ENCODE measurements at regions not wholly inside any gene's neighbourhood (a gene's known extent, or its start where the extent isn't known, plus 50 kb on each side); places are given as distances from the start of the nearest gene placed in this dataset.

DNA sequence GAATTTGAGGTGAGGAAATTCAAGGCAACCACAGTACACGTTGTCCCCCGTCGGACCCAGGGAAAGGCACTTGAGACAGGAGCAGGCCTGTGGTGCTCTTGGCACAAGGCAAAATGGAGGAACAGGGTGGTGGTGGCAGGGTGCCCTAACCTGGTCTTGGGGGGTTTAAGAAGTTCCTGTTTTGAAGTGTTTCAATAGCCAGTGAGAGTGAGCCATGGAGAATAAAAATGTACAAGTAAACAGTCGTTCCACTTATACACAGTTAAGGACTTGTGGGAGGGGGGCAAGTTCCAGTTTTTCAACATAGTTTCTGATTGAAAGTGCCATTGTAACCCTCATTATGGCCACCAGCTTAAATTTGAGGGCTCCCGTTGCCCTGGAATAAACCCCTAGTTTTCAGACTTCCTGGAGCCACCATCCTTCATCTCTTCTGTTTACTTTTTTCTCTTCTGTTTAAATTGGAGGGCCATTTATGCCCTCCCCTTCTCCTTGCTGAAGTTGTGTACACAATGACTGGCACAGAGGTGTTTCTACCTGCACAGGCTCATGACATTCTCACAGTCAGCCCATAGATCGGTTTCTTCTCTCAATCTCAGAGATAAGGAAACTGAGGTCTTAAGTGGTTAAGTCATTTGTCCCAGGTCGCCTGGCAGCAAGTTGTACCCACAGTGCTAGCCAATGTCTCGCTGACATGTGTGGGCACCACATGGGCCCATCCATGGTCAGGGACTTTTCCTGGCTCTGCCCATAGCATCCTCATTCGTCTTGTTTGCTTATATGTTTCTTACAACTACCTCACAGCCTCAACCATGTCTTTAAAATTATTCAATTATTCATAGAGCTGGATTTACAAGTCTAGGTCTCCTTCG is 66.0 kb upstream of the ST3GAL5 start:
- Histone ChIP-seq H3K36me3 (ENCODE audit: control insufficient read depth, insufficient read depth, low read length) (no peaks in the 10 kb centered on the region), H3K9me3 (ENCODE audit: control insufficient read depth, insufficient read depth, low read depth, low read length) (no peaks in the 10 kb centered on the region), H3K4me3 (ENCODE audit: low read depth, low read length) (no peak overlapping the region), H3K27ac (ENCODE audit: low read depth, low read length) (no peak overlapping the region), H3K4me1 (ENCODE audit: control insufficient read depth, insufficient read depth, low read length) (peaks cover 17% of the 10 kb centered on the region; the same call in 1 of the 2 replicates), H3K27me3 (ENCODE audit: control insufficient read depth, insufficient read depth, low read length) (no peaks in the 10 kb centered on the region), H3K9ac (ENCODE audit: low read length) (no peak overlapping the region)

DNA sequence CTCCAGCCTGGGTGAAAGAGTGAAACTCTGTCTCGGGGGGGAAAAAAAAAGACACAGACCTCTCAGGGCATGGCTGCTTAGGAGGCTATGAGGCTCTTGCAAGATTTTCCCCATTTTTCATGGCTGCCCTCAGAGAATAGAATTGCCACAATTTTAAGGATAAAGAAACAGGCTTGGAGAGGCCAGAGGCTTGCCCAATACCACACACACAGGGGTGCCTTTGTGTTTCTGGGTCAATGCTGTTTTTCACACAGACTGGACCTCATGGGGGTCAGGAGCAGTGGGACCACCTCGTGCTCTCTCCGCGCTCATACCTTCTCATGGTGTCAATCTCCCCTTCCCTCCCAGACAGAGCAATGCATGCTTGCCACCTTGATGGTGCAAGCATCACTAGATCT is 65.4 kb upstream of the ST3GAL5 start:
- no peak overlapping the region for H3K27ac ChIP-seq (ENCODE audit: low read depth, low read length)
- no peaks in the 10 kb centered on the region for H3K27me3 ChIP-seq (ENCODE audit: control insufficient read depth, insufficient read depth, low read length)
- no peak overlapping the region for H3K9ac ChIP-seq (ENCODE audit: low read length)
- H3K4me1 ChIP-seq (ENCODE audit: control insufficient read depth, insufficient read depth, low read length): peaks cover 17% of the 10 kb centered on the region; the same call in 1 of the 2 replicates
- no peak overlapping the region for H3K4me3 ChIP-seq (ENCODE audit: low read depth, low read length)
- no peaks in the 10 kb centered on the region for H3K36me3 ChIP-seq (ENCODE audit: control insufficient read depth, insufficient read depth, low read length)
- H3K9me3 ChIP-seq (ENCODE audit: control insufficient read depth, insufficient read depth, low read depth, low read length): no peaks in the 10 kb centered on the region

DNA sequence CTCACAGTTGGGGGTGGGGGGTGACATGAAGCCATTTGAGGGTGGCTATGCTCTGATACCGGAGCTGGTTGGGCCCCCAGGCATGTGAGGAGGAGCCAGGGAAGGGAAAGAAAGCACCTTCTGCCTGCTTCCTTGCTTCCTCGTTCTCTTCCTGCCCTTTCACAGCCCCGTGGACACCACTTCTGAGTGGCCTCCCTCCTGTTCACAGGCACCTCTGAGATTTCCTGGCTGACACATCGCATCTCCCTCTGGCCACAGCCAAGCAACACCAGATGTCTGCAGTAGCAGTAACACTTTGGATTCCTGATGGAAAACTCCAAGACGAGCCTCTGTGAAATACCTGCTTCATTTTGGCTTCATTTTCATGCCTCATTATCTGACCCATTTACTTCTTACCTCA is 64.7 kb upstream of the ST3GAL5 start:
- peaks cover 17% of the 10 kb centered on the region; the same call in 1 of the 2 replicates for H3K4me1 ChIP-seq (ENCODE audit: control insufficient read depth, insufficient read depth, low read length)
- no peak overlapping the region for H3K4me3 ChIP-seq (ENCODE audit: low read depth, low read length)
- no peak overlapping the region for H3K27ac ChIP-seq (ENCODE audit: low read depth, low read length)
- H3K36me3 ChIP-seq (ENCODE audit: control insufficient read depth, insufficient read depth, low read length): no peaks in the 10 kb centered on the region
- H3K27me3 ChIP-seq (ENCODE audit: control insufficient read depth, insufficient read depth, low read length): no peaks in the 10 kb centered on the region
- H3K9me3 ChIP-seq (ENCODE audit: control insufficient read depth, insufficient read depth, low read depth, low read length): no peaks in the 10 kb centered on the region
- H3K9ac ChIP-seq (ENCODE audit: low read length): no peak overlapping the region

DNA sequence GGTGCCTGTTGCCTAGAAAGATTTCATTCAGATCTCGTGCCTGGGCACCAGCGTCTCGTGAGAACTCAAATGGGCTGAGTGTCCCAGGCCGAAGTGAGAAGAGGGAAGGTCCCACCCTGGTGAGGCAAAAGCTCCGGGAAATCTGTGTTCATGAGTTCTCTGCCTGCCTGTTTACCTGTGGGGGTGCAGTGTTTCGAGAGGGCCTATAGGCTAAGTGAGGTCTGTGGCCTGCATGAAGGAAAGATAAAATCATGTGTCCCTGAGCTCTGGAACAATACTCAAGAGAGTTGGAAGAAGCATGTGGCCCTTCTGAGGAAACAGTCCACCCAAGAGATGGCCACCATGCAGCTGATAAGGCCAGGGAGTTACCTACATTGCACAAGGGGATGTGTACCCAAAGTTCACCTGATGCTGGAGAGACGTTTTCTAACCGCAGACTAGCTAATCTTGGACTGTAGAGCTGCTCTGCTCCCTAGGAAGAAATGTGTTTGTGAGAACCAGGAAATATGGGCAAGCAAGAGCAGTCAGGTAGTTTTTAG is 63.5 kb upstream of the ST3GAL5 start:
- Histone ChIP-seq H3K4me1 (ENCODE audit: control insufficient read depth, insufficient read depth, low read length) (peaks cover 16% of the 10 kb centered on the region; the same call in 1 of the 2 replicates), H3K9ac (ENCODE audit: low read length) (no peak overlapping the region), H3K4me3 (ENCODE audit: low read depth, low read length) (no peak overlapping the region), H3K27ac (ENCODE audit: low read depth, low read length) (no peak overlapping the region), H3K27me3 (ENCODE audit: control insufficient read depth, insufficient read depth, low read length) (no peaks in the 10 kb centered on the region), H3K36me3 (ENCODE audit: control insufficient read depth, insufficient read depth, low read length) (no peaks in the 10 kb centered on the region), H3K9me3 (ENCODE audit: control insufficient read depth, insufficient read depth, low read depth, low read length) (peaks cover 8% of the 10 kb centered on the region; the same call in 1 of the 2 replicates)

DNA sequence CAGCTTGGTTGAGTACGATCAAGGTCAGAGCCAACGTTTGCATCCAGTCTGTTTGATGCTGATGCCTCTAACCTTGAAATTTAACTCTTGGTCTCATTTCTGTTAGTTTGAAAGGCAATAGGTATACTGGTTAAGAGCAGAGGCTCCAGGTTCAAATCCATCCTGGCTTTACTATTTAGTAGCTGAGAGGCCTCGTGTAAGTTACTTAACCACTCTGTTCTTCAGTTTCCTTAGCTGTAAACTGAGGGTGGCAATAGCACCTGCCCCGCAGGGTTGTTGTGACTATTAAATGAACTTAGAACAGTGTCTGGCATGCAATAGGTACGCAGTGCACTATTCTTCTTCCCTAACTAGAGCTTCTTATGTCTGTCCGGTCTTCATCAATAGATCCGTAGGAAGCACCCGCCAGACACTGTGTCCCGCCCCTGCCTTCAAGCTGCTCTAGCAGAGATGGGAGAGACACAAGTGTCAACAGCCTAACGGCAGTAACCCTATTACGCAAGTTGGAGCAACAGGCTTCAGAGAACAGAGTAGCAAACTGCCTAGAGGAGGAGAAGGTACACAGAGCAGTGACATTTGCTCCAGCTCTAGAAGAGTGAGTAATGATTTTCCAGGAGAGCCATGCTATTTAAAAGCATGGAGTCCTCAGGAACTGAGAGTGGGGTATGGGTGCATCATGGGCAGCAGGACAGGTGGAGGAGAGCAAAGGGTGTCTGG is 62.7 kb upstream of the ST3GAL5 start:
- Histone ChIP-seq H3K27ac (ENCODE audit: low read depth, low read length) (no peak overlapping the region), H3K9ac (ENCODE audit: low read length) (no peak overlapping the region), H3K4me1 (ENCODE audit: control insufficient read depth, insufficient read depth, low read length) (peaks cover 9% of the 10 kb centered on the region; the same call in 1 of the 2 replicates), H3K27me3 (ENCODE audit: control insufficient read depth, insufficient read depth, low read length) (no peaks in the 10 kb centered on the region), H3K4me3 (ENCODE audit: low read depth, low read length) (no peak overlapping the region), H3K36me3 (ENCODE audit: control insufficient read depth, insufficient read depth, low read length) (no peaks in the 10 kb centered on the region), H3K9me3 (ENCODE audit: control insufficient read depth, insufficient read depth, low read depth, low read length) (peaks cover 10% of the 10 kb centered on the region; the same call in 1 of the 2 replicates)

DNA sequence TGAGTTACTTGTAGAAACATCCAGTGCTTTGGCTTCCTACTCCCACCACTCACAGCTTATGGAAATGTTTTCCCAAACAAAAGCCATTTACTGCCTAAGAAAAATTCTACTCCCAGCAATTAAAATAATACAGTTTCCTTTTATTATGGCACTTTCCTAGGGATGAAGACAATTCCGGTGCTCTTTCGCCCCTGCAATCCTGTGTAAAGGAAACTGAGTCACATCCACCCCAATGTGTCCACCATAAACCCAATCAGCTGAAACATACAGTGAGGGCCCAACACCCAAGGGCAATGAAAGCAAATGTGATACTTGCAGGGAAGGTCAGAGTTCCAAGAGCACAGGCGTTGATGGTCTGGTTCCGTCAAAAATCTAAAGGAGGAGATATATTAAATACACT is 62.0 kb upstream of the ST3GAL5 start:
- Histone ChIP-seq H3K4me1 (ENCODE audit: control insufficient read depth, insufficient read depth, low read length) (peaks cover 6% of the 10 kb centered on the region; the same call in 1 of the 2 replicates), H3K9ac (ENCODE audit: low read length) (no peak overlapping the region), H3K4me3 (ENCODE audit: low read depth, low read length) (no peak overlapping the region), H3K36me3 (ENCODE audit: control insufficient read depth, insufficient read depth, low read length) (no peaks in the 10 kb centered on the region), H3K27me3 (ENCODE audit: control insufficient read depth, insufficient read depth, low read length) (no peaks in the 10 kb centered on the region), H3K9me3 (ENCODE audit: control insufficient read depth, insufficient read depth, low read depth, low read length) (peaks cover 15% of the 10 kb centered on the region), H3K27ac (ENCODE audit: low read depth, low read length) (no peak overlapping the region)

DNA sequence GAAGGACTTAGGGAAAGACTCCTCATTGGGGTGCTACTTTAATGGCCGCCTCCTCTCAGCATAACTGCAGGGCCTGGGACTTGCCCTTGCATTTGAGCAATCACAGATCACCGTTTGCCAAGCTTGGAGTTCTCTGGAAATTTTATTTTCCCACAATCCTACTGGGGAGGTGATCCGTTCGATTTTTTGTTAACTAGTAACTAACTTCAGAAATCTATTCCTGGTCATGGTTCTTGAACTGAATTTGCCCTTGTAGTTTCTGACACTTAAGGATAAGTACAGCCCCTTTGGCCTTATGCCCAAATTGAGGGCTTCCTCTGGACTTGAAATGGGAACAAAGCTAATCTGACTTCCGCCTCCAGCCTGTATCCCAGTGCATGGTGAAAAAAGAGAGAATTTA is 60.5 kb upstream of the ST3GAL5 start:
- no peaks in the 10 kb centered on the region for H3K36me3 ChIP-seq (ENCODE audit: control insufficient read depth, insufficient read depth, low read length)
- H3K9ac ChIP-seq (ENCODE audit: low read length): no peak overlapping the region
- peaks cover 6% of the 10 kb centered on the region; the same call in 1 of the 2 replicates for H3K4me1 ChIP-seq (ENCODE audit: control insufficient read depth, insufficient read depth, low read length)
- H3K27me3 ChIP-seq (ENCODE audit: control insufficient read depth, insufficient read depth, low read length): no peaks in the 10 kb centered on the region
- no peak overlapping the region for H3K4me3 ChIP-seq (ENCODE audit: low read depth, low read length)
- peaks cover 27% of the 10 kb centered on the region for H3K9me3 ChIP-seq (ENCODE audit: control insufficient read depth, insufficient read depth, low read depth, low read length)
- no peak overlapping the region for H3K27ac ChIP-seq (ENCODE audit: low read depth, low read length)

DNA sequence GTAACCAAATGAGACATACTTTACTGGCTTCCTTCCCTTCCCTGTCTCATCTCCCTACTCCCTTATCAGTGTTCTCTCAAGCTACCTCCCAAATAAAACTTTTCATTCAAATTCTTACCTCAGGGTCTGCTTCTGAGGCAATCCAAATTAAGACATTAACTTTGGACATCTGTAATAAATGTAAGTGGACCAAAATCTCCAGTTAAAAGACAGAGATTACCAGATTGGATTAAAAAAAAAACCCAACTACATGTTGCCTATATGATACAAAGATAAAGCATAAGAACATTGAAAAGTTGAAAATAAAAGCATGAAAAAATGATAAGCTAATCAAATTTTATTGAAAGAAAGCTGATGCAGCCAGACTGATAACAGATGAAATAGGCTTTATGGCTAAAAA is 58.8 kb upstream of the ST3GAL5 start:
- Histone ChIP-seq H3K9me3 (ENCODE audit: control insufficient read depth, insufficient read depth, low read depth, low read length) (peaks cover 43% of the 10 kb centered on the region), H3K4me1 (ENCODE audit: control insufficient read depth, insufficient read depth, low read length) (no peaks in the 10 kb centered on the region), H3K27me3 (ENCODE audit: control insufficient read depth, insufficient read depth, low read length) (no peaks in the 10 kb centered on the region), H3K27ac (ENCODE audit: low read depth, low read length) (no peak overlapping the region), H3K4me3 (ENCODE audit: low read depth, low read length) (no peak overlapping the region), H3K9ac (ENCODE audit: low read length) (no peak overlapping the region), H3K36me3 (ENCODE audit: control insufficient read depth, insufficient read depth, low read length) (no peaks in the 10 kb centered on the region)

DNA sequence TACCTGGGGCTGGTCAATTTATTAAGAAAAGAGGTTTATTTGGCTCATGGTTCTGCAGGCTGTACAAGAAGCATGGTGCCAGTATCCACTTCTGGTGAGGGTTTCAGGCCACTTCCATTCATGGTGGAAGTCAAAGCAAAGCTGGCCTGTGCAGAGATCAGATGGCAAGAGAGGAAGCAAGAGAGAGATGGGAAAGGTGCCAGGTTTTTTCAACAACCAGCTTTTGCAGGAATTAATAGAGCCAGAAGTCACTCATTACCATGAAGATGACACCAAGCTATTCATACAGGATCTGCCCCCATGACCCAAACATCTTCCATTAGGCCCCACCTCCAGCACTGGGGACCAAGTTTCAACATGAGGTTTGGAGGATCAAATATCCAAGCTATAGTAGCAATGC is 56.8 kb upstream of the ST3GAL5 start:
- H3K9ac ChIP-seq (ENCODE audit: low read length): no peak overlapping the region
- H3K4me1 ChIP-seq (ENCODE audit: control insufficient read depth, insufficient read depth, low read length): no peaks in the 10 kb centered on the region
- no peak overlapping the region for H3K27ac ChIP-seq (ENCODE audit: low read depth, low read length)
- no peak overlapping the region for H3K4me3 ChIP-seq (ENCODE audit: low read depth, low read length)
- no peaks in the 10 kb centered on the region for H3K27me3 ChIP-seq (ENCODE audit: control insufficient read depth, insufficient read depth, low read length)
- H3K36me3 ChIP-seq (ENCODE audit: control insufficient read depth, insufficient read depth, low read length): no peaks in the 10 kb centered on the region
- peaks cover 59% of the 10 kb centered on the region for H3K9me3 ChIP-seq (ENCODE audit: control insufficient read depth, insufficient read depth, low read depth, low read length)

DNA sequence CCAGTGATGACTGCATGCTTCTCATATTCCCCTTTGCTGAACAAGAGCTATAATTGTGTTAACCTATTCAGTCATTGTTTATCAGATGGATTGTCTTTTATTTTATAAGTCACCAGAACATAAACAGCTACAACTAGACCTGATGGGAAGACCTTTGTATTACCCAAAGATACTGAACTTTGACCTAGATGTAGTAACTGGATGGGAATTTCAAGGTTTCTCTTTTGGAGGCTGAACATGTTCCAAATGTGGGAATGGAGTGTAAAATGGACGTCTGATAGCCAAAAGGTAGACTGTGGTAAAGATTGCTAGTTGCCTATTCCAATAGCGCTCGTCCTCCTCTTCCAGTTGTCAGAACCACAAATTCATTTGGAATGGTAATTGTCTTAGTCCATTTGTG is 56.4 kb upstream of the ST3GAL5 start:
- no peaks in the 10 kb centered on the region for H3K27me3 ChIP-seq (ENCODE audit: control insufficient read depth, insufficient read depth, low read length)
- peaks cover 63% of the 10 kb centered on the region for H3K9me3 ChIP-seq (ENCODE audit: control insufficient read depth, insufficient read depth, low read depth, low read length)
- H3K36me3 ChIP-seq (ENCODE audit: control insufficient read depth, insufficient read depth, low read length): no peaks in the 10 kb centered on the region

More for the DNA sequence above, 56.4 kb upstream of the ST3GAL5 start:
- Histone ChIP-seq H3K9ac (ENCODE audit: low read length) (no peak overlapping the region), H3K4me3 (ENCODE audit: low read depth, low read length) (no peak overlapping the region), H3K4me1 (ENCODE audit: control insufficient read depth, insufficient read depth, low read length) (no peaks in the 10 kb centered on the region), H3K27ac (ENCODE audit: low read depth, low read length) (no peak overlapping the region)
